AG20443 (cell line): ENCODE measurements at regions not wholly inside any gene's neighbourhood (a gene's known extent, or its start where the extent isn't known, plus 50 kb on each side); places are given as distances from the start of the nearest gene placed in this dataset.

Source experiments
- DNase-seq: peaks from one replicate; pipeline ENCODE4 v3.0.0; 2012; ENCODE audit warnings: low spot score, mixed read lengths

GRCh38 chr5:167969998-167970397 is 321.4 kb upstream of the WWC1 start:
- DNase-seq = peak; percentile 70

GRCh38 chr5:167971706-167972105 is 319.7 kb upstream of the WWC1 start:
- no peak for DNase-seq

- no peak for DNase-seq
Observed at GRCh38 chr5:167973126-167973525, 318.3 kb upstream of the WWC1 start.

GRCh38 chr5:167984951-167985350 is 306.5 kb upstream of the WWC1 start:
- no peak for DNase-seq

GRCh38 chr5:167985373-167985772 is 306.1 kb upstream of the WWC1 start:
- no peak for DNase-seq

- DNase-seq = no peak
Observed at GRCh38 chr5:167987490-167988280, 303.8 kb upstream of the WWC1 start.

- no peak for DNase-seq
Observed at GRCh38 chr5:167992868-167993267, 298.6 kb upstream of the WWC1 start.

- DNase-seq = no peak
Observed at GRCh38 chr5:167993771-167994170, 297.7 kb upstream of the WWC1 start.

- no peak for DNase-seq
Observed at GRCh38 chr5:167995844-167996425, 295.5 kb upstream of the WWC1 start.

- no peak for DNase-seq
Observed at GRCh38 chr5:167998148-167998767, 293.2 kb upstream of the WWC1 start.

GRCh38 chr5:167999182-167999581 is 292.3 kb upstream of the WWC1 start:
- no peak for DNase-seq

- no peak for DNase-seq
Observed at GRCh38 chr5:168001318-168001717, 290.1 kb upstream of the WWC1 start.

GRCh38 chr5:168002116-168002515 is 289.3 kb upstream of the WWC1 start:
- DNase-seq = no peak

GRCh38 chr5:168005093-168005492 is 286.4 kb upstream of the WWC1 start:
- DNase-seq = no peak

- no peak for DNase-seq
Observed at GRCh38 chr5:168005936-168006335, 285.5 kb upstream of the WWC1 start.

- no peak for DNase-seq
Observed at GRCh38 chr5:168006456-168007130, 284.9 kb upstream of the WWC1 start.

GRCh38 chr5:168007286-168007685 is 284.2 kb upstream of the WWC1 start:
- DNase-seq = no peak

- DNase-seq = no peak
Observed at GRCh38 chr5:168008555-168008954, 282.9 kb upstream of the WWC1 start.

- peak; percentile 25 for DNase-seq
Observed at GRCh38 chr5:168011096-168011495, 280.3 kb upstream of the WWC1 start.

- no peak for DNase-seq
Observed at GRCh38 chr5:168012006-168012405, 279.4 kb upstream of the WWC1 start.

GRCh38 chr5:168013546-168013945 is 277.9 kb upstream of the WWC1 start:
- DNase-seq = no peak

GRCh38 chr5:168014433-168015123 is 276.9 kb upstream of the WWC1 start:
- DNase-seq = no peak
